Right lobe of liver (tissue), 4 donors: ENCODE measurements at regions not wholly inside any gene's neighbourhood (a gene's known extent, or its start where the extent isn't known, plus 50 kb on each side); places are given as distances from the start of the nearest gene placed in this dataset.

ENCODE experiments used
- POLR2A ChIP-seq: fragments of 450-650 bp; IDR thresholded peaks from one replicate; pipeline ENCODE4 v1.6.1; 2017; ENCODE audit warnings: antibody characterized with exemption, mild to moderate bottlenecking
- TF ChIP-seq, protein P1 (sequence below), 4 donors: fragments of 200-600 bp in 3 of 4; fragments of 450-650 bp in 1 of 4; IDR thresholded peaks; one replicate each; pipeline versions ENCODE4 v1.5.1 to v1.8.0; 2016 to 2022; ENCODE audit warnings: antibody characterized with exemption in 4 of 4, mild to moderate bottlenecking in 2 of 4
- donor health status: DM: no; HTN: no; CAD: no.
- donor health status: DM: no; HTN: no; CAD: no.
- donor health status: DM: no; HTN: yes; CAD: no.

- TF ChIP-seq, protein P1, sequence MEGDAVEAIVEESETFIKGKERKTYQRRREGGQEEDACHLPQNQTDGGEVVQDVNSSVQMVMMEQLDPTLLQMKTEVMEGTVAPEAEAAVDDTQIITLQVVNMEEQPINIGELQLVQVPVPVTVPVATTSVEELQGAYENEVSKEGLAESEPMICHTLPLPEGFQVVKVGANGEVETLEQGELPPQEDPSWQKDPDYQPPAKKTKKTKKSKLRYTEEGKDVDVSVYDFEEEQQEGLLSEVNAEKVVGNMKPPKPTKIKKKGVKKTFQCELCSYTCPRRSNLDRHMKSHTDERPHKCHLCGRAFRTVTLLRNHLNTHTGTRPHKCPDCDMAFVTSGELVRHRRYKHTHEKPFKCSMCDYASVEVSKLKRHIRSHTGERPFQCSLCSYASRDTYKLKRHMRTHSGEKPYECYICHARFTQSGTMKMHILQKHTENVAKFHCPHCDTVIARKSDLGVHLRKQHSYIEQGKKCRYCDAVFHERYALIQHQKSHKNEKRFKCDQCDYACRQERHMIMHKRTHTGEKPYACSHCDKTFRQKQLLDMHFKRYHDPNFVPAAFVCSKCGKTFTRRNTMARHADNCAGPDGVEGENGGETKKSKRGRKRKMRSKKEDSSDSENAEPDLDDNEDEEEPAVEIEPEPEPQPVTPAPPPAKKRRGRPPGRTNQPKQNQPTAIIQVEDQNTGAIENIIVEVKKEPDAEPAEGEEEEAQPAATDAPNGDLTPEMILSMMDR (IDR thresholded peaks at IDR 0.05): no peak
- no peak for TF ChIP-seq POLR2A
Measured at GRCh38 chr2:30024281-30024680, 102.9 kb upstream of the ALK start.
